K562 (cell line): ENCODE measurements at regions not wholly inside any gene's neighbourhood (a gene's known extent, or its start where the extent isn't known, plus 50 kb on each side); places are given as distances from the start of the nearest gene placed in this dataset.

Source experiments
- CTCF ChIP-seq, 3 experiments: IDR thresholded peaks in 2 of 3; conservative IDR thresholded peaks in 1 of 3; 2 replicates each; pipeline ENCODE4 v1.5.1; 2011 to 2012; ENCODE audit warnings: low read length in 3 of 3, mild to moderate bottlenecking in 3 of 3, control low read depth in 2 of 3, improper control_type of control experiment in 1 of 3, inconsistent platforms in 1 of 3, low read depth in 1 of 3, mixed read lengths in 1 of 3, moderate library complexity in 1 of 3; ENCODE audit not compliant: insufficient read depth in 2 of 3
- NFRKB ChIP-seq: fragments of 450-650 bp; IDR thresholded peaks from 2 replicates; pipeline ENCODE4 v1.6.1; 2016; ENCODE audit warnings: low read depth
- OTX1 ChIP-seq: fragments of 450-650 bp; formaldehyde crosslinking; IDR thresholded peaks from 2 replicates; pipeline ENCODE4 v1.4.0; 2022; ENCODE audit warnings: mild to moderate bottlenecking
- ZNF224 ChIP-seq: sonication (generic); formaldehyde crosslinking; IDR thresholded peaks from 2 replicates; pipeline ENCODE4 v1.8.0; 2022; ENCODE audit warnings: mild to moderate bottlenecking, missing genetic modification reagents
- TF ChIP-seq, protein P1 (sequence below): IDR thresholded peaks from 3 replicates; pipeline ENCODE4 v1.6.1; 2011; ENCODE audit warnings: borderline replicate concordance, mild to moderate bottlenecking, moderate library complexity; ENCODE audit not compliant: insufficient read length; ENCODE audit errors: extremely low read depth
- TF ChIP-seq, protein P2 (sequence below): IDR thresholded peaks from 2 replicates; pipeline ENCODE4 v1.6.1; 2016; ENCODE audit warnings: missing genetic modification characterization, missing compliant biosample characterization

- TF ChIP-seq OTX1 (CRISPR knock-in tag) (no peak), NFRKB (no peak), CTCF (IDR thresholded peaks at IDR 0.05 in 2 of 3, conservative IDR thresholded peaks at IDR 0.05 in 1 of 3; ENCODE audit: insufficient read depth in 2 of 3, low read depth in 1 of 3, low read length in 3 of 3) (no peak), ZNF224 (CRISPR knock-in tag) (no peak)
- TF ChIP-seq, protein P1, sequence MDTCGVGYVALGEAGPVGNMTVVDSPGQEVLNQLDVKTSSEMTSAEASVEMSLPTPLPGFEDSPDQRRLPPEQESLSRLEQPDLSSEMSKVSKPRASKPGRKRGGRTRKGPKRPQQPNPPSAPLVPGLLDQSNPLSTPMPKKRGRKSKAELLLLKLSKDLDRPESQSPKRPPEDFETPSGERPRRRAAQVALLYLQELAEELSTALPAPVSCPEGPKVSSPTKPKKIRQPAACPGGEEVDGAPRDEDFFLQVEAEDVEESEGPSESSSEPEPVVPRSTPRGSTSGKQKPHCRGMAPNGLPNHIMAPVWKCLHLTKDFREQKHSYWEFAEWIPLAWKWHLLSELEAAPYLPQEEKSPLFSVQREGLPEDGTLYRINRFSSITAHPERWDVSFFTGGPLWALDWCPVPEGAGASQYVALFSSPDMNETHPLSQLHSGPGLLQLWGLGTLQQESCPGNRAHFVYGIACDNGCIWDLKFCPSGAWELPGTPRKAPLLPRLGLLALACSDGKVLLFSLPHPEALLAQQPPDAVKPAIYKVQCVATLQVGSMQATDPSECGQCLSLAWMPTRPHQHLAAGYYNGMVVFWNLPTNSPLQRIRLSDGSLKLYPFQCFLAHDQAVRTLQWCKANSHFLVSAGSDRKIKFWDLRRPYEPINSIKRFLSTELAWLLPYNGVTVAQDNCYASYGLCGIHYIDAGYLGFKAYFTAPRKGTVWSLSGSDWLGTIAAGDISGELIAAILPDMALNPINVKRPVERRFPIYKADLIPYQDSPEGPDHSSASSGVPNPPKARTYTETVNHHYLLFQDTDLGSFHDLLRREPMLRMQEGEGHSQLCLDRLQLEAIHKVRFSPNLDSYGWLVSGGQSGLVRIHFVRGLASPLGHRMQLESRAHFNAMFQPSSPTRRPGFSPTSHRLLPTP = no peak
- TF ChIP-seq, protein P2, sequence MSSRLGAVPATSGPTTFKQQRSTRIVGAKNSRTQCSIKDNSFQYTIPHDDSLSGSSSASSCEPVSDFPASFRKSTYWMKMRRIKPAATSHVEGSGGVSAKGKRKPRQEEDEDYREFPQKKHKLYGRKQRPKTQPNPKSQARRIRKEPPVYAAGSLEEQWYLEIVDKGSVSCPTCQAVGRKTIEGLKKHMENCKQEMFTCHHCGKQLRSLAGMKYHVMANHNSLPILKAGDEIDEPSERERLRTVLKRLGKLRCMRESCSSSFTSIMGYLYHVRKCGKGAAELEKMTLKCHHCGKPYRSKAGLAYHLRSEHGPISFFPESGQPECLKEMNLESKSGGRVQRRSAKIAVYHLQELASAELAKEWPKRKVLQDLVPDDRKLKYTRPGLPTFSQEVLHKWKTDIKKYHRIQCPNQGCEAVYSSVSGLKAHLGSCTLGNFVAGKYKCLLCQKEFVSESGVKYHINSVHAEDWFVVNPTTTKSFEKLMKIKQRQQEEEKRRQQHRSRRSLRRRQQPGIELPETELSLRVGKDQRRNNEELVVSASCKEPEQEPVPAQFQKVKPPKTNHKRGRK (tag) = no peak
These were observed 119.8 kb upstream of the NEO1 start for GRCh38 chr15:72932472-72932871.
